GM19328 (cell line): ENCODE measurements at regions not wholly inside any gene's neighbourhood (a gene's known extent, or its start where the extent isn't known, plus 50 kb on each side); places are given as distances from the start of the nearest gene placed in this dataset.

Source experiments
- ATAC-seq: cut with Tn5 transposase; IDR thresholded peaks from one replicate; pipeline ENCODE4 v1.9.1; 2021; ENCODE audit warnings: mild to moderate bottlenecking, moderate library complexity; ENCODE audit not compliant: unreplicated experiment

DNA sequence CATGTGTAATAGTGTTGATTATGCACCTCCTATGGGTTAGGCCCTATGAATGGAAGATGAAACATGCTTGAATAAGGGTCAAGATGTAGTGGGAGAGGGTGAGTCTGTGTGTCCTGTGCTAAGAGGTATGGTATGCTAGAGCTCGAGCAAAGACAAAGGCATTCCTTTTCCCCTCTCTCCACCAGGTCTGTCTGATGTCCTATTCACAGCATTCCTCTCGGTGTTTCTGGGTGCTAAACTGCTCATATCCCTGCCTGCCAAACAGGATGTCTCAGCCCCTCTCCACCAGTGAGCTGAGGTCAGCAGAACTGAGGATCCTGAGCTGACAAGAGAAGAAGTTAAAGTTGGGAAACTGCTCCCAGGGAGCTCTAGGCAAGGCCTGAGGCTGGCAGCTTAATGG is 344.9 kb downstream of the TSN start:
- no peak for ATAC-seq

DNA sequence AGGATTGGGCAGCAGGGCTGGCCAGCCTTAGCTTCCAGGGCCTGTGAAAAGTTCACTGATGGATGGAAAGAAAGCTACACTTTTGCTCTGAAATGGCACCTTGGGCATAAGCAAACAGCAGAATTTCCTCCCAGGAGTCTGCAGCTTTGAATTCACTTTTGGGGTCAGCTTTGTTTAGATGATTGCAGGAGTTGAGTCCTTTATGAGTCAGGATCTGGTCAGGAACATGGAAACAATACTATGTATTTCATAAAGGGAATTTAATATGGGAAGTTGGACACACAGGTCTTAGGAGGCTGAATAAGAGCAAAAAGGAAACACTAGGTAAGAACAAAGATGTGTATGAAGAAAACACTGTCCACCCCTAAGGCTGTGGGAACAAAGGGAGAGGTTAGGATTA is 345.3 kb downstream of the TSN start:
- no peak for ATAC-seq

DNA sequence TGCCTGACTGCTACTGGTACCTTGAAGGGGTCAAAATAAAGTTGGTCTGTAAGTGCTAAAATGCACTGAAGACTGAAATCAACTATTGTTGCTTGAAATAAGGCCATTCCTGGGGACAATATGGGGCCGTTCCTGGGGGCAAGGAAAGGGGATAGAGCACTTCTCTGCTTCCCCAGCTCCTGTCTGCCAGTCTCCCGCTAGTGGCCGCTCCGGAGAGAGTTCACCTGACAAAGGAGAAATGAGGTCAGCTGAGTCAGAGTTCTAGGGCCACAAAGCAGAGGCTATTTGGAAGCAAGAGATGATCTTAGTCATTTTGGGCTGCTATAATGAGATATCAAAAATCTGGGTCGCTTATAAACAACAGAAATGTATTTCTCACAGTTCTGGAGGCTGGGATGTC is 345.9 kb downstream of the TSN start:
- ATAC-seq: no peak

DNA sequence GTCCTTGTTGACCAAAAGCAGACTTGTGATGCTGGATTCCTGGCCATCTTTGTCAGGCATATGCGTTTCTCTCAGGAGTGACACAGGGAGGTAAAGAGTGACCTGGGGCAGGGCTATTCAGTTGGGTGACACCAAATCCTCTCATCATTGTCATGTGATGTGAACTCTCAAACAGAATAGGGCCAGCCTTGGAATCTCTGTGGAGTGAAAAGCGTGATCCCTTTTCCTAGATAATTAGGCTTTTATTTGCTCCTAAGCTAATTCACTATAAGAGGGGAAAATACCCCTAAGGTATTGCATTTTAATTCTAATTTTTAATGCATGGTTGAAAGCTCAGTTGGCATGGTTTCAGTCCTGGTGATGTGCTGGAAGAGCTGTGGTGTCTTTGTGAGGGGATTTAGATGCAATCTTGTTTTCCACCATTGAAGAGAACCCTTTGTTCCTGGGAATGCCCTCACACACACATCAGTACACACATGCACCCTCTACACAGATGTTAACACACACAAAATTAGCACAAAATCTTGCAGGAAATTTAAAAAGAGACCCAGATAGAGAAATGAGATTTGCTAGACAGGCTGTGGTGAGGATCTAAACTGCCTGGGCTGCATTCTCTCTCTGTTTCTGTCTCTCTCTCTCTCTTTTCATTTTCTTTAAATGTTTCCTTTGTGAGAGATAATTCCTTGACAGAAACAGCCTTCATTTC is 349.9 kb downstream of the TSN start:
- ATAC-seq: no peak

DNA sequence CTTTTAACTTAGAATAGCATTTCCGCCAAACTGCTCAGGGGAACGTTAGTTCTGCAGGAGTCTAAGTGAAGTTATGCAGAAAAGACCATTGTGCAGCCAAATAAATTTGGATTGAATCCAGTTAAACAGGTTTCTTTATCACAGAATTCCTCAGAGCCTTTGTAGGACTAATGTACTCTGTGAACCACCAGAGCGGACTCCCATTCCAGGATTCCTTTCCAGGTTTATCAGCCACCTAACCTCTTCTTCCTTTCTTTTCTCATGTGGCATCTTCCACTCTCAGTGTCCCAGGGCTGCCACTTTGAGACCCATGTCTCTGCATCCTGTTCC is 350.4 kb downstream of the TSN start:
- no peak for ATAC-seq

DNA sequence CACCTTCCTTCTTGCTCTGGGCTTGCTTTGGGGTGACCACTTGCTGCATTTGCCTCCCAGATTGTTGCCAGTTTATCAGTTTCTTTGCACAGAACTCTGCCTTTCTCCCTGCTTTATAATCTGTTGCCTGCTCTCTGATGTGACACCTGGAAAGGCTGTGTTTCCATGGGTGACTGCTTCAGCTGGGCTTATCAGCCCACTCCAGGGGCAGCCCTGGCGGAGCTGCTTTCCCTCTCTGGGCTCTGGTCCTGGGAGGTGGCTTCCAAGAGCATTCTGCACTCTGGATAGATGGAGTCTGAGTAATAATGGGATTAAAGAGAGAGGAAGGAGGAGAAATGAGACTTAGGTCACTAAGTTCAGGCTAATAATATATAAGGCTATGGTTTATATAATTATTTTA is 352.7 kb downstream of the TSN start:
- no peak for ATAC-seq

DNA sequence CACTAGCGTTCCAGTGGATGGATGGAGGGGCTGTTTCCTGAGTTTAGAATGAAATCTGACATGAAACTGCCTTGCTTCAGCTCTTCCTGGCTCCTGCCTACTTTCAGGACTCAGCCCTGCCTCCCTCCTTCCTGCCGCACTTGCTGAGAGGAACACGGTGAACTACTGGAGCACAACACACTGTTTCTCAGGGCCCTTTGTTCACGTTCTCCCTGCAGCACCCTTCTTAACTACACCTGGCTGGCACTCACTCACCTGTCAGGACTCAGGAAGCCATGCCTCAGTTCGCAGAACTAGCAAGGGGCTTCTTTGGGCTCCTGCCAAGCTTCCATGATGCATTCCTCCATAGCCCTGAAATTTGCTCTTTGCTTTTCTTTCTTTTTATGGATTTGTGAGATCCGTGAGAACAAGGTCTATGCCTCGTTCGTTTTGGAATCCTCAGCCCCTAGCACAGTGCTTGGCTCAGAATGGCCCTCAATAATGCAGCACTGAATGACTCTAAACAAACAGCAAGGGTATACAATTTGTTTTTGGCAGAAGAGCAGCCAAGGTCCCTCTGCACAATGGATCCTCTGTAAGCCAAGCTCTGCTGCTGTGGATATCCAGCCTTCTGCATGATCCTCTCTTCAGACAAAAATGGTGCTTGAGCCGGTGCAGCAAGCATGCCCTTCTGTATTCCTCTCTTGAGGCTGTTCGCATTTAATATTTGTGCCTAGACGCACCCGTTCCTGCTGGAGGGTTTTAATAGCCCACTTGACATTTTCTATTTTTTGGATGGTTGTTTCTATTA is 357.0 kb downstream of the TSN start:
- ATAC-seq: no peak

DNA sequence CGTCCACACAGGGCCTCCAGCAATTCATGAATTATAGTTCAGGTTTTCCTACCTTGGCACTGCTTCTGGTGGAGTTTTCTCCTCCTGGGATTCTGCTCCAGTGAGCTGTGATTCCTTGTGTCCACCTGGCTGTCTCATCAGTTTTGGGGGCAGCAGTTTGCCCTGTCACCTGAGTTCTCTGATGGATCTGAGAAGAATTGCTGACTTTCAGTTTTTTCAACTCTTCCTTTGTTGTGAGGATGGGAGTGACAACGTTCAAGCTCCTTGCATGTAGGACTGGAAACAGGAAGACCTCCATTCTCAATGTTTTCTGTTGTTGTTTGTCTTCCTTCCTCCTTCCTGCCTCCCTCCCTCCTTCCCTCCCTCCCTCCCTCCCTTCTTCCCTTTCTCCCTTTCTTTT is 359.0 kb downstream of the TSN start:
- ATAC-seq: no peak

DNA sequence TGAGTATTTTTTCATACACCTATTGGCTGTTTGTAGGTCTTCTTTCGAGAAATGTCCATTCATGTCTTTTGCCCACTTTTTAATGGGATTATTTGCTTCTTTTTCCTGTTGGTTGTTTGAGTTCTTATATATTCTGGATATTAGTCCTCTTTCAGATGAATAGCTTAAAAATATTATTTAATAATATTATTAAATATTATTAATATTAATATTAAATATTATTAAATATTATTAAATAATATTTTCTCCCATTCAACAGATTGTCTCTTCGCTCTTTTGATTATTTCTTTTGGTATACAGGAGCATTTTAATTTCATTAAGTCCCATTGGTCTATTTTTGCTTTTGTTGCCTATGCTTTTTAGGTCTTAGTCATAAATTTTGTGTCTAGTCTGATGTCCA is 361.9 kb downstream of the TSN start:
- no peak for ATAC-seq

DNA sequence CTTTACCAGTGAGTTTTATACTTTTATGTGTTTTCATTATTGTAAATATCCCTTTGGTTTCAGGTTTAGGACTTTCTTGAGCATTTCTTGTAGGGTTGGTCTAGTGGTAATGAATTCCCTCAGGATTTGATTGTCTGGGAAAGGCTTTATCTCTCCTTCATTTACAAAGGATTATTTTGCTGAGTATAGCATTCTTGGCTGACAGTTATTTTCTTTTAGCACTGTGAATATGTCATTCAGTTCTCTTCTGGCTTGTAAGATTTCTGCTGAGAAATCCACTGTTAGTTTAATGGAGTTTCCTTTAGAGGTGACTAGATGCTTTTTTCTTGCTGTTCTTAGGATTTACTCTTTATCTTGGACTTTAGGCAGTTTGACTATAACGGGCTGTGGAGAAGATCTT is 373.9 kb downstream of the TSN start:
- ATAC-seq: no peak

DNA sequence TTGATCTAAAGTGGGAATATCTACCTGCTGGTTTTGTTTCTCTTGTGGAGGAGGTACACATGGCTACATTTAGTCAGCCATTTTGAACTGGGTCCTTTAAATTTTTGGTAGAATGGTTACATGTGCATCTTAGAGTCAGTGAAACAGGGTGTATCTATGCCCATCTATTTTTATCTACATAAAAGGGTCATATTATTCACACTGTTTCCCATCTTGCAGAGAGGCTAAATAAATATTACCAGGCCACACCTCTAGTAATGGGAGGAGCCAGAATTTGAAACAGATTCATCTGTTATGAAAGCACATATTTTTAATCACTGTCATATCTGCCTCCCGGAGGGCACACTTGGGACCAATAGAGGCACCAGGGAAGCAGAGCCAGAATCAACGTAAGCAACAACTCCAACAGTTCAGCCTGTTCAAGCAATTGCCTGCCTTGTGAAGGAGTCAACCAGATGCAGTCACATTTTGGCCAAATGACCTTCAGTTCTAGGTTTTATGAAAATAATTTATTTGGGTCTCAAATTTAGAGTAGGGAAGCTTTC is 376.8 kb downstream of the TSN start:
- no peak for ATAC-seq

DNA sequence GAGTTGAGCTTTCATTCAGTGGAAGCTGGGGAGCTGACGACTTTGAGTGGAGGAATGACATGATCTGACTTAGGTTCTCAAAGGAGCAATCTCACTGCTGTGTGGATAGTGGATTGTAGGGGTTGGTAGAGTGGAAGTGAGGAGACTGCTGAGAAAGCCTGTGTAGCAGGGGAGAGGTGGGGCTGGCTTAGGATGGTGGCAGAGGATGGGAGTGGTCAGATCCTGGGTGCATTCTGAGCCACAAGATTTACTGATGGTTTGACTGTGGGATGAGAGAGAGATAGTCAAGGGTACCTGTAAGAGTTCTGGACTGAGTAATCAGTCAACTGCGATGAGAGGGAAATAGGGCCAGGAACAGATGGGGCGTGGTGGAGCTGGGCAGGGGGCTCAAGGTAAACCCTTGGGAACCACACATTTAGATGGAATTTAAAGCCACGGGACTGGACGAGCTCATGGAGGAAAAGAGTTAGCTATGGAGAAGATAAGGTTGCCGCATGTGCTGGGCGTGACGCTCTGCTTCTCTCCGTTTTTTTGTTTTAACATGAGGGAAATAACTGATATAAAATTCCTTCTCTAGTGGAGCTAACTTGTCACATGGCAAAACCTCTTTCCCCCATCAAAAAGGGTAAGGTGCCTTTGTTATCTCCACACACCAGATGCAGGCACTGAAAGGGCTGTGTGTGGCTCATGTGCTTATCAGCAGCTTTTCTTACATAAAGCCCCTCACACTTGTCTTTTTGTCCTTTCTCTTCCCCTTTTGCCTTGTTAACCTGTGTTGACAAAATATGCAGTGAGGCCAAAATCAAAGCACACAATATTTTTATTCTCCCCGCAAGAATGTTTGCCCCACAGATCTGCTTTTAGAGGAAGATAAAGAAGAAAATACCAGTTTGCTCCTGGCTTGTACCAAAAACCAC is 379.8 kb downstream of the TSN start:
- no peak for ATAC-seq

DNA sequence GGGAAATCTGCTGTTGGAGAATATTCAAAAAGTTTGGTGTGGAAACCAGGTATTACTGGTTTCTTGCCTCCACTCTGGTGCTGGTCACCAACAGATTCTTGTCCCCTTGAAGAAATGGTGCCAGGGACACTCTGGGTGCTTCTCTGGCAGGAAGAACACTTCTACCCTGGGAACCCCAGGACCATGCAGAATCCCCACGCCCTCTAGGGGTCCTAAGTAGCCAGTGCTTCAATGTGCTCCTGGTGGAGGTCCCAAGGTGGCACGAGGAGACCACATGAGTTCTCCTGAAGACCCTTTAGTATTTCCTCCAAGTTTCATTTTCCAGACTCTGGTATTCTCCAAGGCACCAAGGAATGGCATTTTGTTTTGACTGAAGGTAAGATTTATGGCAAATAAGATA is 380.6 kb downstream of the TSN start:
- no peak for ATAC-seq

DNA sequence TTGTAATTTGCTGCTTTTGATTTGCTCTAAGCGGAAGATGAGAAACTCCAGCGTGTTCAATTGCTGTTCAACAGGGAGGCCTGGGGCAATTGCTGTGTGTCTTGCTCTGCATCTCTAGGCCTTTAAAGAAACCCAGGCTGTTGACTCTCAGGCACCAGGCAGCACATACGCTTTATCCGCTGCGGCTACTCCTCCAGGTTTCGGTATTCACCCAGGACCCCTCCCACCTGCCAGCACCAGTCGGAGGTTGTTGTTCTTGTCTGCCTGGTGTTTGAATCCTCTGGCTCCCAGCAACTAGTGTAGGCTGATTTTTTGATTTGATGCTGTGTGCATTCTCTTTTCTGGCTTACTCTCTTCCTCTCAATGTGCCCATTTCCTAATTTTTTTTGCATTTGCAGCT is 383.1 kb downstream of the TSN start:
- no peak for ATAC-seq

DNA sequence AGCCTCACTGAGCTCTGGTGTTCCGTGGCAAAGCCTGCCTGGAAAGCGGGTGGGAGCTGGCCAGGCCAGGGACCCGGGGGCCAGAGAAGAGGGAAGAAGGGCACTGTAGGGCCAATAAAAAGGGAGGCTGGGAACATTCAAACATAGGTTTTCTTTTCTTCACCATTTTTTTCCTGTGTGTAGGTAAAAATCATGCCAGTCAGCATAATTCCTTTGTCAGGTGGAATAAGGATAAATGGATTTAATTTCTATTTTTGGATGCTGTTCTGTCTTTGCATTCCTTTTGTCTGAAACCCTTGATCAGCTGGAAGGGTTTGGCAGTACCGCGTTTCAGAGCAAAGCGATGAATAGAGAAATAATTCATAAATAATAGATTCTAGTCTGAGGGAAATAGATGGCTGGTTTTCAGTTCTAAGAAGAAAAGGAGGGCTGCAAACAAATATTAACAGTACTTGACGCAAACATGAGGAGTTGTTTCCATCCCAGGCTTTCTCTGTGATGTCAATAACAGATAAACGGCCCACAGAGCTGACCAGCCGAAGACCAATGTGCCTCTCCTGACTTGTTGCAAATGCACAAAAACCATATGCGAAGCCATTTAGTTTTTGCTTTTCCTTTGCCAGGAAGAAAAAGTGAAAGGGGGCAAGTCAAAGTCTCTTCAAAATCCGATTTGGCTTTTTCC is 384.4 kb downstream of the TSN start:
- ATAC-seq: no peak

DNA sequence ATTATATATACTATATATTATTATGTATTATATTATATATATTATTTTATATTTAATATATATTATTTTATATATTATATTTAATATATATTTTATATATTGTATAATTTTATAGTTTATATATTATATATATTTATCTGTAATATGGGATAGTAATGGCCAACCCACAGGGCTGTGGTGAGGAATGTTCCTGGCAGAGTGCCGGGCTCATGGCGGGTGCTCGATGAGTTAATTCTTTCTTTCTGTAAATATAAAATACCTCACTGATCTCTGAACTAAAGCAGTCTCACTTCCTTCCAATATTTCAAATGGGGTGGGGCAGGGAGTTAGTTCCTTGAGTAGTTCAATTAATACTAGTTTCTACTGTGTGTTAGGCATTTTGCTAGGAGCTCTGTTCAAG is 389.4 kb downstream of the TSN start:
- no peak for ATAC-seq

DNA sequence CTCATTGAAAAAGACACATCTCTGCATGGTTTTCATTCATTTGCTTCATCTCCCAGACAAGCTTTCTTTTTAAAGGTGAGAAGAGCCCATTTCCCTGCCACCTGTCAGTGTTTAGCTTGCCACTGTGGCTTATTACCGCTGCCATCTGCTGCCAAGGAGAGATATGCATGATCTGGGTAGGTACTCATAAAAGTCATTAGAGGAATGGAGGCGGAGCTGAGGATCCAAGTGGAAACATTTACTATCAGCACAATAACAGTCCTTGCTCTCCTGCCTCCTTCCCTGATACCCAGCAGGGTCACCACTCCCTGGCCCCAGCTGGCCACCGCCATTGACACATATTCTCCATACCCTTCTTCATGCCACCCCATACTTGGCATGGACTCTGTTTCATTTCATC is 390.4 kb downstream of the TSN start:
- ATAC-seq: no peak

DNA sequence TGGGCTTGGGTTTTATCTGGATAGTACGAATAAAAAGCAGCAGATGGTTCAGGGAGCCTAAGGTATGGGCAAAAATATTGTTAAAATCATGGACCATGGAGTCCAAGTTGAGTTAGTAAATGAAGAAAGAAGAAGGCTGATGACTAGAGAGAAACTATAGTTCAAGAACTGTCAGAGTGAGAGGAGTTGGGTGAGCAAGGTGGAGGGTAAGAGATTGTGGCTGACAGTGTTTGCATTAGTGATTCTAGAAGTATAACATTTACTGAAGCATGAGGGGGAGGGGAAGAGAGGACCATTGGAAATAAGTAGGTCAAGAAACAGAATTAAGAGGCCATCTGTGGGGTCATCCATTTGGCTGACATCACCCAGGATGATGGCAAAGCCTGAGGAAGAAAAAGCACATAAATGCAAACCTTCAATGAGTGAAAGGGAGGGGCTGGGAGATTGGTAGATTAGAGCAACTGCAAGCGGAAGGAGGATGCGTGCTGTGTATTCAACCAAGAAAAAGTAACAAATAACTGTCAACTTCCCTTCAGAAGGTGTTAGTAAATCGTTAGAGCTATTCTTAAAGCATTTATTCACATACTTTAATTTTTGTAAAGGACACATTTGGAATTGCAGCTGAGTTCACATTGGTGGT is 392.8 kb downstream of the TSN start:
- no peak for ATAC-seq

DNA sequence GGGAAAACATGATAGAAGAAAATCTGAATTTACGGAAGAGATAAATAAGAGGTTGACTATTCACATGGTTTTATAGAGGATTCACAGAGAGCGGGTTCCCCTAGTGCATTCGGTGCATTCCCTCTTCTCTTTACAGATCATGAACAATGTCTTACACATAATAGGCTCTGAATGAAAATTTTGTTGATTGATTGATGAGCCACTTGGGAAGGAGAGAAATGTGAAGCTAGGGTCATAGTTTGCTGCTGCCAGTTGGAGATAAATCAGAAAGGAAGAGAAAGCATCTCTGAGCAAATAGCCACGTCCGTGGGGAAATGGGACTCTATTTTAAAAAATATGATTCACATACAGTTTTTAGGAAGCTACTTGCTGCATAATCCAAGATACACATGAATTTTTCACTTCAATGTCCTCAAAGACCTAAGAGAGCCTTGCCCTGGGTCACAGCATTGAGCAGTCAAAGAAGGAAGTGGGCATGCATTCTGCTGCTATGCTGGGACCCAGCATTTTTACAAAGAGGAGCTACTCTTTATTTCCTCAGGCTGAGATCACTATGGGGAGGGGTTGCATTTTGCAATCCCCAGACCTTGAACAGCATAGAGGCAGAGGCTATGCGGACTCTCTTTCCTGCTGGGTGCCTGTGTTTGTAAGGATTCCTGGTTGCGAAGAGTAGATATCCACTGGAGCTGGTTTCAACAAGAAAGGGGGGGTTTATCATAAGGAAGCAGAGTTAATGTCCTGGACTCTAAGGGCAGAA is 395.3 kb downstream of the TSN start:
- ATAC-seq: no peak

DNA sequence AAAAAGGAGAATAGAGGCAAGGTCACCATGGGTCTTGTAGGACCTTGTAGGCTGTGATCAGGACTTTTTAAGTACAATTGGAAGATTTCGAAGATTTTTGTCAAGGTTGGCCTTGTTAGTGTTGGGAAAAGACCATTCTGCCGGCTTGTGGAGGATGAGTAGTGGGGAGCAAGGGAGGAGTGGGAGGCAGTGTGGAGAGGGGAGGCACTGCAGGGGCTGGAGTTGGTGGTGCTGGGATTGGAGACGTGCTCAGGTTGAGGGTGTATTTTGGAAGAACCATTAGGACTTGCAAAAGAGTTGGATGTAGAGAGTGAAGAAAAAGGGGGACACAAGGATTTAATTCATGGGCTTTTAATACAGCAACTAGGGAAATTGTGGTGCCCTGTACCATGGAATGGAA is 397.1 kb downstream of the TSN start:
- no peak for ATAC-seq
